PC-3 (cell line): ENCODE measurements at regions not wholly inside any gene's neighbourhood (a gene's known extent, or its start where the extent isn't known, plus 50 kb on each side); places are given as distances from the start of the nearest gene placed in this dataset.

ENCODE experiments used
- ATAC-seq: fragments of 200-7000 bp; cut with Tn5 transposase; 2 replicates; pipeline ENCODE4 v1.9.1; 2020; ENCODE audit warnings: mild to moderate bottlenecking, moderate library complexity
- BruUV-seq: library from RNA; stranded (reverse); fragments of 400-500 nt; replicated peaks from 2 replicates; lab custom pipeline; 2021; lab: Mats Ljungman, UMichigan
- CTCF ChIA-PET: fragments of 300-600 bp; sonication (Branson Sonifier 250); formaldehyde crosslinking; loops from one replicate; lab custom pipeline; 2022; ENCODE audit warnings: antibody characterized with exemption; lab: Charles Lee
- POLR2A ChIA-PET: fragments of 300-600 bp; sonication (Branson Sonifier 250); formaldehyde crosslinking; loops from one replicate; lab custom pipeline; 2022; ENCODE audit warnings: antibody characterized with exemption; ENCODE audit not compliant: unreplicated experiment; lab: Charles Lee
- DNase-seq: peaks from one replicate; pipeline ENCODE4 v3.0.0-alpha.2; 2015
- H2AFZ ChIP-seq: fragments of 300-600 bp; sonication (generic); 2 replicates; pipeline ENCODE4 v1.6.0; 2016; ENCODE audit warnings: antibody characterized with exemption, low read length
- H3F3A ChIP-seq: fragments of 300-600 bp; sonication (generic); one replicate; pipeline ENCODE4 v1.6.0; 2017; ENCODE audit warnings: antibody characterized with exemption, low read length, control low read depth, mild to moderate bottlenecking; ENCODE audit not compliant: unreplicated experiment
- H3K27ac ChIP-seq: fragments of 300-600 bp; sonication (generic); 2 replicates; pipeline ENCODE4 v1.5.1; 2016; ENCODE audit warnings: mild to moderate bottlenecking, low read length
- H3K27me3 ChIP-seq: fragments of 300-600 bp; sonication (generic); 2 replicates; pipeline ENCODE4 v1.6.1; 2016; ENCODE audit warnings: low read length, mixed read lengths
- H3K36me3 ChIP-seq: fragments of 300-600 bp; sonication (generic); 2 replicates; pipeline ENCODE4 v1.6.1; 2016; ENCODE audit warnings: low read depth, mixed run types, low read length, mixed read lengths
- H3K4me1 ChIP-seq: fragments of 300-600 bp; sonication (generic); 2 replicates; pipeline ENCODE4 v1.5.1; 2016; ENCODE audit warnings: low read length; ENCODE audit not compliant: insufficient read depth
- H3K4me2 ChIP-seq: fragments of 300-600 bp; sonication (generic); 2 replicates; pipeline ENCODE4 v1.6.0; 2016; ENCODE audit warnings: low read length
- H3K4me3 ChIP-seq: fragments of 300-600 bp; sonication (generic); 2 replicates; pipeline ENCODE4 v1.5.1; 2016; ENCODE audit warnings: mild to moderate bottlenecking, low read length, mixed read lengths
- H3K79me2 ChIP-seq: fragments of 300-600 bp; sonication (generic); 2 replicates; pipeline ENCODE4 v1.6.1; 2017; ENCODE audit warnings: low read length, mixed read lengths
- H3K9ac ChIP-seq: fragments of 300-600 bp; sonication (generic); 2 replicates; pipeline ENCODE4 v1.6.0; 2016; ENCODE audit warnings: mild to moderate bottlenecking, low read length
- H3K9me2 ChIP-seq: fragments of 300-600 bp; sonication (generic); replicated peaks from 2 replicates; pipeline ENCODE4 v1.6.1; 2016; ENCODE audit warnings: mixed run types, low read length, mixed read lengths
- H3K9me3 ChIP-seq: fragments of 300-600 bp; sonication (generic); 2 replicates; pipeline ENCODE4 v1.6.1; 2016; ENCODE audit warnings: low read length, mixed read lengths
- H4K20me1 ChIP-seq: fragments of 300-600 bp; sonication (generic); 2 replicates; pipeline ENCODE4 v1.6.1; 2016; ENCODE audit warnings: low read length, mixed read lengths
- EZH2 ChIP-seq: fragments of 300-600 bp; sonication (generic); IDR thresholded peaks from one replicate; pipeline ENCODE4 v1.6.1; 2017; ENCODE audit warnings: antibody characterized with exemption, mild to moderate bottlenecking, low read length; ENCODE audit not compliant: unreplicated experiment
- EZH2phosphoT487 ChIP-seq: fragments of 300-600 bp; sonication (generic); IDR thresholded peaks from 2 replicates; pipeline ENCODE4 v1.6.1; 2018; ENCODE audit warnings: mild to moderate bottlenecking, antibody characterized with exemption, low read length, borderline replicate concordance
- intact Hi-C: fragments of 100-400 bp; cut with micrococcal nuclease; formaldehyde crosslinking; loops from 2 replicates; pipeline ENCODE4 v1.9.0; 2023
- TF ChIP-seq, protein P1 (sequence below): fragments of 300-600 bp; sonication (generic); conservative IDR thresholded peaks from 2 replicates; pipeline ENCODE4 v1.5.1; 2017; ENCODE audit warnings: antibody characterized with exemption, low read depth, mild to moderate bottlenecking, low read length

DNA sequence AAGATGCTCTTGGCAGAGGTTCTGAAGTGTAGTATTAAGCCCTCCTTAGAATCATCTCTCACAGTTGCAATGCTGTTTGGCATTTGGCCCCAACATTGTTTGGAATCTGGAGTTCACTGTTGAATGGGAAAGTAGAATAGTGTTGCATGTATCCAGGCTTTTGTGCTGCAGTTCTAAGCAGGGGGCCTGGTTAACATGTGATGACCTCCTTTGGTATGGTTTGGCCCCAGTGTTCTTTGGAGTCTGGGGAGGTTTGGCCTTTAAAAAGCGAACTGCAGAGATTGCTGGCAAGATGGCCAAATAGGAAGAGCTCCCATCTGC, 61.8 kb upstream of the PLD5 start:
- H3K4me3 ChIP-seq = no peak overlapping the region
- no peaks in the 10 kb centered on the region for H3F3A ChIP-seq
- DNase-seq = no peak
- no peaks in the 10 kb centered on the region for H3K9me2 ChIP-seq
- no peaks in the 10 kb centered on the region for H3K36me3 ChIP-seq
- no peaks in the 10 kb centered on the region for H3K4me1 ChIP-seq
- TF ChIP-seq EZH2 (no peak), EZH2phosphoT487 (no peak)
- TF ChIP-seq, protein P1, sequence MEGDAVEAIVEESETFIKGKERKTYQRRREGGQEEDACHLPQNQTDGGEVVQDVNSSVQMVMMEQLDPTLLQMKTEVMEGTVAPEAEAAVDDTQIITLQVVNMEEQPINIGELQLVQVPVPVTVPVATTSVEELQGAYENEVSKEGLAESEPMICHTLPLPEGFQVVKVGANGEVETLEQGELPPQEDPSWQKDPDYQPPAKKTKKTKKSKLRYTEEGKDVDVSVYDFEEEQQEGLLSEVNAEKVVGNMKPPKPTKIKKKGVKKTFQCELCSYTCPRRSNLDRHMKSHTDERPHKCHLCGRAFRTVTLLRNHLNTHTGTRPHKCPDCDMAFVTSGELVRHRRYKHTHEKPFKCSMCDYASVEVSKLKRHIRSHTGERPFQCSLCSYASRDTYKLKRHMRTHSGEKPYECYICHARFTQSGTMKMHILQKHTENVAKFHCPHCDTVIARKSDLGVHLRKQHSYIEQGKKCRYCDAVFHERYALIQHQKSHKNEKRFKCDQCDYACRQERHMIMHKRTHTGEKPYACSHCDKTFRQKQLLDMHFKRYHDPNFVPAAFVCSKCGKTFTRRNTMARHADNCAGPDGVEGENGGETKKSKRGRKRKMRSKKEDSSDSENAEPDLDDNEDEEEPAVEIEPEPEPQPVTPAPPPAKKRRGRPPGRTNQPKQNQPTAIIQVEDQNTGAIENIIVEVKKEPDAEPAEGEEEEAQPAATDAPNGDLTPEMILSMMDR = no peak
- no TSS peak for BruUV-seq
- no peaks in the 10 kb centered on the region for H3K27me3 ChIP-seq
- CTCF ChIA-PET = no interaction called here
- no peak overlapping the region for H2AFZ ChIP-seq
- POLR2A ChIA-PET = no interaction called here
- H3K79me2 ChIP-seq = no peaks in the 10 kb centered on the region
- H3K9me3 ChIP-seq = no peaks in the 10 kb centered on the region
- H3K4me2 ChIP-seq = no peak overlapping the region
- ATAC-seq = no peak
- no peak overlapping the region for H3K9ac ChIP-seq
- no peak overlapping the region for H3K27ac ChIP-seq
- no peaks in the 10 kb centered on the region for H4K20me1 ChIP-seq
- intact Hi-C loops = no loop called here

DNA sequence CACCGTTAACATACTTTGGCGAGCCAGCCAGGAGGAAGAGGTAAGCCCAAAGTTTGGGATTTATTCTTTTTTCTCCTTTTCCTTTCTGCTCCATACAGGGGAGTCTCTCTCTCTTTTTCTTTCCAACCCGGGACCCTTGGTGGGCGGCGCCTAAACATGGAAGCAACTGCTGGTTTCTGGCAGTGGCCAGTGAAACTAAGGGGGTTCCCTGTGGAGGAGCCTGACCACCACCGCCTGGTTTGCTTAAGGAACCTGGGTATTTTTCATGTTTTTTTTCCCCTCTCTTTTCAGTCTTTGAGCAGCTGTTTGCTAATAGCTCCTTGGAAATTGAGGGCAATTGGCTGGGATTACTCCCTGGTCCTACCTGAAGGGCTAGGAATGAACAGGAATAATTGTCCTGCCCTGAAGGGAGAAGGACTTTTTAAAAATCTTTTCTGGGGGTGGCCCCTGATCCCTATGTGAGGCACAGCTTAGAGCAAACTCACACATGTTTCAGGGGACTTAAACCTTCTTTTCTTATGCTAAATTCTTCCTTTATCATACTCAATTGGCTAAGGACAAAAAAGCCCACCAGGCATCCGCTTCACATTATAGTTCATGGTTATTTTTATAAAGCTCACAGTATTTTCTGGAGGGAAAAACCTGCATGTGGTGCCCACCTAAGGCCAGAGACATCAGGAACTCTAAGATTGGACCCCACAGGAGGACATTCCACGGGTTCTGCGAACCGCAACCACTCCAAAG, 61.3 kb upstream of the PLD5 start:
- H3K79me2 ChIP-seq = no peaks in the 10 kb centered on the region
- H3K9me2 ChIP-seq = no peaks in the 10 kb centered on the region
- no peak overlapping the region for H3K27ac ChIP-seq
- no peaks in the 10 kb centered on the region for H3K4me1 ChIP-seq
- H3K27me3 ChIP-seq = no peaks in the 10 kb centered on the region
- H3K9ac ChIP-seq = no peak overlapping the region
- intact Hi-C loops = no loop called here
- no peak overlapping the region for H3K4me3 ChIP-seq
- TF ChIP-seq EZH2phosphoT487 (no peak), EZH2 (no peak)
- TF ChIP-seq, protein P1 = no peak
- H3K9me3 ChIP-seq = no peaks in the 10 kb centered on the region
- no peak for ATAC-seq
- no TSS peak for BruUV-seq
- CTCF ChIA-PET = no interaction called here
- H3F3A ChIP-seq = no peaks in the 10 kb centered on the region
- POLR2A ChIA-PET = no interaction called here
- DNase-seq = no peak
- no peak overlapping the region for H3K4me2 ChIP-seq
- no peaks in the 10 kb centered on the region for H3K36me3 ChIP-seq
- H2AFZ ChIP-seq = no peak overlapping the region
- H4K20me1 ChIP-seq = no peaks in the 10 kb centered on the region

DNA sequence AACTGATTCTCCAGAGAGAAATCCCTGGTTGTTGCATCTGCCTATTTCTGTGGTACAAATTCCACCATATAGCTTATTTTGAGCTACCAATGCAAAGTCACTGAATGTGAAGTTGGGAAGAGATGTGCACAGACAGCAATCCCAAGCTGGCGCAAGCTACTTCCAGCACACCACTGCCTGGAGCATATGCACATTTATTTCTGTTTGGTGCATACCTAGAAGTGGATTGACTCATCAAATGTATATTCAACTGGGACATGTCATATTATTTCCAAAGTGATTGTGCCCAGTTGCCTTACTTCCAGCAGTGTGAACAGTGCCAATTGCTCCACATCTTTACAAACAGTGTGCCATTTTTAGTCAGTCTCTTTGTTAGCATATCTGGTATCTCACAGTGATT, 58.2 kb upstream of the PLD5 start:
- Histone ChIP-seq H3K27ac (no peak overlapping the region), H3K9me2 (no peaks in the 10 kb centered on the region), H3K27me3 (no peaks in the 10 kb centered on the region), H3K4me1 (no peaks in the 10 kb centered on the region), H3K4me2 (no peak overlapping the region), H3F3A (no peaks in the 10 kb centered on the region), H3K4me3 (no peak overlapping the region), H3K36me3 (no peaks in the 10 kb centered on the region), H4K20me1 (no peaks in the 10 kb centered on the region), H3K9me3 (no peaks in the 10 kb centered on the region), H3K9ac (no peak overlapping the region), H3K79me2 (no peaks in the 10 kb centered on the region), H2AFZ (no peak overlapping the region)
- ATAC-seq = no peak
- TF ChIP-seq EZH2 = no peak
- TF ChIP-seq, protein P1 = no peak
- TF ChIP-seq EZH2phosphoT487 = no peak
- POLR2A ChIA-PET = no interaction called here
- BruUV-seq = no TSS peak
- intact Hi-C loops = no loop called here
- CTCF ChIA-PET = no interaction called here
- DNase-seq = no peak
